SK-N-SH treated with all-trans-retinoic acid at 6 μM for 48 hours (cell line): ENCODE measurements at regions not wholly inside any gene's neighbourhood (a gene's known extent, or its start where the extent isn't known, plus 50 kb on each side); places are given as distances from the start of the nearest gene placed in this dataset.

Experiments
- ARNTL ChIP-seq: fragments of 450-650 bp; formaldehyde crosslinking; IDR thresholded peaks from 2 replicates; pipeline ENCODE4 v1.5.0; 2020; ENCODE audit warnings: low read depth, mild to moderate bottlenecking, moderate library complexity, borderline replicate concordance
- ESRRG ChIP-seq: fragments of 250-450 bp; sonication (Bioruptor Pico); IDR thresholded peaks from 2 replicates; pipeline ENCODE4 v1.6.1; 2021; ENCODE audit warnings: mild to moderate bottlenecking
- GLIS3 ChIP-seq: fragments of 250-450 bp; sonication (Bioruptor Pico); IDR thresholded peaks from 2 replicates; pipeline ENCODE4 v1.5.0; 2020; ENCODE audit warnings: mild to moderate bottlenecking, moderate library complexity
- RARB ChIP-seq: fragments of 250-450 bp; sonication (Bioruptor Pico); IDR thresholded peaks from 2 replicates; pipeline ENCODE4 v1.8.0; 2021; ENCODE audit warnings: mild to moderate bottlenecking, moderate library complexity
- SNAI2 ChIP-seq: fragments of 250-450 bp; sonication (Bioruptor Pico); IDR thresholded peaks from 2 replicates; pipeline ENCODE4 v1.5.0; 2020; ENCODE audit warnings: mild to moderate bottlenecking, moderate library complexity
- TOX ChIP-seq: fragments of 250-450 bp; sonication (Bioruptor Pico); IDR thresholded peaks from 2 replicates; pipeline ENCODE4 v1.8.0; 2021; ENCODE audit warnings: mild to moderate bottlenecking, moderate library complexity, borderline replicate concordance
- ZFP3 ChIP-seq: fragments of 250-450 bp; sonication (Bioruptor Pico); IDR thresholded peaks from 2 replicates; pipeline ENCODE4 v1.5.0; 2020; ENCODE audit warnings: mild to moderate bottlenecking, moderate library complexity
- ZFP30 ChIP-seq: fragments of 450-650 bp; formaldehyde crosslinking; IDR thresholded peaks from 2 replicates; pipeline ENCODE4 v1.5.0; 2022; ENCODE audit warnings: mild to moderate bottlenecking, moderate library complexity
- ZNF565 ChIP-seq: fragments of 450-650 bp; formaldehyde crosslinking; conservative IDR thresholded peaks from 2 replicates; pipeline ENCODE4 v1.5.0; 2020; ENCODE audit warnings: low read depth, mild to moderate bottlenecking, moderate library complexity
- TF ChIP-seq, protein P1 (sequence below): fragments of 250-450 bp; sonication (Bioruptor Pico); IDR thresholded peaks from 2 replicates; pipeline ENCODE4 v1.8.0; 2020; ENCODE audit warnings: mild to moderate bottlenecking, moderate library complexity, borderline replicate concordance
- TF ChIP-seq, protein P2 (sequence below): fragments of 250-450 bp; sonication (Bioruptor Pico); IDR thresholded peaks from 2 replicates; pipeline ENCODE4 v1.5.0; 2020; ENCODE audit warnings: mild to moderate bottlenecking, moderate library complexity
- TF ChIP-seq, protein P3 (sequence below): fragments of 250-450 bp; sonication (Bioruptor Pico); IDR thresholded peaks from 2 replicates; pipeline ENCODE4 v1.5.1; 2021; ENCODE audit warnings: mild to moderate bottlenecking, moderate library complexity

DNA sequence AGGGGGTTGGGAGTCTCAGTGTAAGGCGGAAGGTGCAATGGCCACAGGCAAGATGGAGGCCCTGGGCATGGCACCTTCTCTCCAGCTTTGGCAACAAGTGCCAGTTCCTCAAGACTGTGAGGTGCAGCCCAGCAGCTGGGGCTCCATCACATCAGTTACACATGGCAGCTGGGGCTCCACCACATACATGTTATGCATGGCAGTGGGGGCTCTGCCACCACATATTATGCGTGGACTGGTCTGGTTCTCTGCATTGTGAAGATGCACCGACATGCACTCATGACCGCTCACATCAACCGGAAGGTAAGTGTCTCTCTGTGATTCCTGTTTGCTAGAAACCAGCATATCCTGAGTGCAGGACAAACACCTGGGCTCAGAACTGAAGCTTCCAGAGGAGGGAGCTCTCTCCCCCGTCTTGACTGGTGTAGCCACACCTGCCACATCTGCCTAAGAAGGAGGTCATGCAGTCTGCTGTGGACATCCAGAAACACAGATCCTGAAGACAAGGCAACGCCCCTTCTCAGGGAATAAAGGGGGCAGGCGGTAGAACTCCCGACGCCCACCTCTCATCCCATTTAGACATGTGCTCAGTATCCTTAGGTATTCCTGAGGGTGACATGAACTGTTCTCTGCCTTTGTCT is 104.1 kb upstream of the TMPRSS2 start:
- TF ChIP-seq, protein P1, sequence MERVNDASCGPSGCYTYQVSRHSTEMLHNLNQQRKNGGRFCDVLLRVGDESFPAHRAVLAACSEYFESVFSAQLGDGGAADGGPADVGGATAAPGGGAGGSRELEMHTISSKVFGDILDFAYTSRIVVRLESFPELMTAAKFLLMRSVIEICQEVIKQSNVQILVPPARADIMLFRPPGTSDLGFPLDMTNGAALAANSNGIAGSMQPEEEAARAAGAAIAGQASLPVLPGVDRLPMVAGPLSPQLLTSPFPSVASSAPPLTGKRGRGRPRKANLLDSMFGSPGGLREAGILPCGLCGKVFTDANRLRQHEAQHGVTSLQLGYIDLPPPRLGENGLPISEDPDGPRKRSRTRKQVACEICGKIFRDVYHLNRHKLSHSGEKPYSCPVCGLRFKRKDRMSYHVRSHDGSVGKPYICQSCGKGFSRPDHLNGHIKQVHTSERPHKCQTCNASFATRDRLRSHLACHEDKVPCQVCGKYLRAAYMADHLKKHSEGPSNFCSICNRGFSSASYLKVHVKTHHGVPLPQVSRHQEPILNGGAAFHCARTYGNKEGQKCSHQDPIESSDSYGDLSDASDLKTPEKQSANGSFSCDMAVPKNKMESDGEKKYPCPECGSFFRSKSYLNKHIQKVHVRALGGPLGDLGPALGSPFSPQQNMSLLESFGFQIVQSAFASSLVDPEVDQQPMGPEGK (CRISPR knock-in tag): no peak
- no peak for TF ChIP-seq GLIS3 (CRISPR knock-in tag)
- no peak for TF ChIP-seq SNAI2 (CRISPR knock-in tag)
- TF ChIP-seq, protein P2, sequence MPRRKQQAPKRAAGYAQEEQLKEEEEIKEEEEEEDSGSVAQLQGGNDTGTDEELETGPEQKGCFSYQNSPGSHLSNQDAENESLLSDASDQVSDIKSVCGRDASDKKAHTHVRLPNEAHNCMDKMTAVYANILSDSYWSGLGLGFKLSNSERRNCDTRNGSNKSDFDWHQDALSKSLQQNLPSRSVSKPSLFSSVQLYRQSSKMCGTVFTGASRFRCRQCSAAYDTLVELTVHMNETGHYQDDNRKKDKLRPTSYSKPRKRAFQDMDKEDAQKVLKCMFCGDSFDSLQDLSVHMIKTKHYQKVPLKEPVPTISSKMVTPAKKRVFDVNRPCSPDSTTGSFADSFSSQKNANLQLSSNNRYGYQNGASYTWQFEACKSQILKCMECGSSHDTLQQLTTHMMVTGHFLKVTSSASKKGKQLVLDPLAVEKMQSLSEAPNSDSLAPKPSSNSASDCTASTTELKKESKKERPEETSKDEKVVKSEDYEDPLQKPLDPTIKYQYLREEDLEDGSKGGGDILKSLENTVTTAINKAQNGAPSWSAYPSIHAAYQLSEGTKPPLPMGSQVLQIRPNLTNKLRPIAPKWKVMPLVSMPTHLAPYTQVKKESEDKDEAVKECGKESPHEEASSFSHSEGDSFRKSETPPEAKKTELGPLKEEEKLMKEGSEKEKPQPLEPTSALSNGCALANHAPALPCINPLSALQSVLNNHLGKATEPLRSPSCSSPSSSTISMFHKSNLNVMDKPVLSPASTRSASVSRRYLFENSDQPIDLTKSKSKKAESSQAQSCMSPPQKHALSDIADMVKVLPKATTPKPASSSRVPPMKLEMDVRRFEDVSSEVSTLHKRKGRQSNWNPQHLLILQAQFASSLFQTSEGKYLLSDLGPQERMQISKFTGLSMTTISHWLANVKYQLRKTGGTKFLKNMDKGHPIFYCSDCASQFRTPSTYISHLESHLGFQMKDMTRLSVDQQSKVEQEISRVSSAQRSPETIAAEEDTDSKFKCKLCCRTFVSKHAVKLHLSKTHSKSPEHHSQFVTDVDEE: no peak
- TF ChIP-seq ARNTL (CRISPR knock-in tag): no peak
- TF ChIP-seq ZFP3 (CRISPR knock-in tag): no peak
- no peak for TF ChIP-seq ZFP30 (CRISPR knock-in tag)
- TF ChIP-seq ESRRG (CRISPR knock-in tag): no peak
- no peak for TF ChIP-seq RARB (CRISPR knock-in tag)
- no peak for TF ChIP-seq TOX (CRISPR knock-in tag)
- no peak for TF ChIP-seq ZNF565 (CRISPR knock-in tag)
- TF ChIP-seq, protein P3, sequence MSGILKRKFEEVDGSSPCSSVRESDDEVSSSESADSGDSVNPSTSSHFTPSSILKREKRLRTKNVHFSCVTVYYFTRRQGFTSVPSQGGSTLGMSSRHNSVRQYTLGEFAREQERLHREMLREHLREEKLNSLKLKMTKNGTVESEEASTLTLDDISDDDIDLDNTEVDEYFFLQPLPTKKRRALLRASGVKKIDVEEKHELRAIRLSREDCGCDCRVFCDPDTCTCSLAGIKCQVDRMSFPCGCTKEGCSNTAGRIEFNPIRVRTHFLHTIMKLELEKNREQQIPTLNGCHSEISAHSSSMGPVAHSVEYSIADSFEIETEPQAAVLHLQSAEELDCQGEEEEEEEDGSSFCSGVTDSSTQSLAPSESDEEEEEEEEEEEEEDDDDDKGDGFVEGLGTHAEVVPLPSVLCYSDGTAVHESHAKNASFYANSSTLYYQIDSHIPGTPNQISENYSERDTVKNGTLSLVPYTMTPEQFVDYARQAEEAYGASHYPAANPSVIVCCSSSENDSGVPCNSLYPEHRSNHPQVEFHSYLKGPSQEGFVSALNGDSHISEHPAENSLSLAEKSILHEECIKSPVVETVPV: no peak
